ENCODE measurements at regions not wholly inside any gene's neighbourhood (a gene's known extent, or its start where the extent isn't known, plus 50 kb on each side); places are given as distances from the start of the nearest gene placed in this dataset.

- H3K27me3 Mint-ChIP-seq (ENCODE audit: low read depth), result no peaks in the 10 kb centered on the region
- peaks cover 32% of the 10 kb centered on the region for H3K9me3 Mint-ChIP-seq
- no peaks in the 10 kb centered on the region for H3K4me1 Mint-ChIP-seq
- TF ChIP-seq, protein P1, sequence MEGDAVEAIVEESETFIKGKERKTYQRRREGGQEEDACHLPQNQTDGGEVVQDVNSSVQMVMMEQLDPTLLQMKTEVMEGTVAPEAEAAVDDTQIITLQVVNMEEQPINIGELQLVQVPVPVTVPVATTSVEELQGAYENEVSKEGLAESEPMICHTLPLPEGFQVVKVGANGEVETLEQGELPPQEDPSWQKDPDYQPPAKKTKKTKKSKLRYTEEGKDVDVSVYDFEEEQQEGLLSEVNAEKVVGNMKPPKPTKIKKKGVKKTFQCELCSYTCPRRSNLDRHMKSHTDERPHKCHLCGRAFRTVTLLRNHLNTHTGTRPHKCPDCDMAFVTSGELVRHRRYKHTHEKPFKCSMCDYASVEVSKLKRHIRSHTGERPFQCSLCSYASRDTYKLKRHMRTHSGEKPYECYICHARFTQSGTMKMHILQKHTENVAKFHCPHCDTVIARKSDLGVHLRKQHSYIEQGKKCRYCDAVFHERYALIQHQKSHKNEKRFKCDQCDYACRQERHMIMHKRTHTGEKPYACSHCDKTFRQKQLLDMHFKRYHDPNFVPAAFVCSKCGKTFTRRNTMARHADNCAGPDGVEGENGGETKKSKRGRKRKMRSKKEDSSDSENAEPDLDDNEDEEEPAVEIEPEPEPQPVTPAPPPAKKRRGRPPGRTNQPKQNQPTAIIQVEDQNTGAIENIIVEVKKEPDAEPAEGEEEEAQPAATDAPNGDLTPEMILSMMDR (IDR thresholded peaks at IDR 0.05; ENCODE audit: unreplicated experiment), result no peak
- DNase-seq (ENCODE audit: low spot score in 2 of 2, unreplicated experiment in 2 of 2), result no peak
- no peak overlapping the region for H3K27ac Mint-ChIP-seq
- H3K36me3 Mint-ChIP-seq, result peaks cover 5% of the 10 kb centered on the region
- no peak overlapping the region for H3K4me3 Mint-ChIP-seq
Observed at GRCh38 chr2:138252587-138252986, 249.0 kb upstream of the SPOPL start.

GRCh38 chr2:138255670-138256069 lies 245.9 kb upstream of the SPOPL start:
- H3K27ac Mint-ChIP-seq, result no peak overlapping the region

GRCh38 chr2:138267161-138267901 lies 234.2 kb upstream of the SPOPL start:
- H3K4me1 Mint-ChIP-seq, result peaks cover 4% of the 10 kb centered on the region
- H3K4me3 Mint-ChIP-seq, result no peak overlapping the region
- peaks cover 20% of the 10 kb centered on the region for H3K9me3 Mint-ChIP-seq
- DNase-seq (ENCODE audit: low spot score in 2 of 2, unreplicated experiment in 2 of 2), result no peak
- TF ChIP-seq, protein P1 (IDR thresholded peaks at IDR 0.05; ENCODE audit: unreplicated experiment), result no peak
- no peak overlapping the region for H3K27ac Mint-ChIP-seq
- peaks cover 6% of the 10 kb centered on the region for H3K36me3 Mint-ChIP-seq
- H3K27me3 Mint-ChIP-seq (ENCODE audit: low read depth), result no peaks in the 10 kb centered on the region

More at GRCh38 chr2:138255670-138256069, 245.9 kb upstream of the SPOPL start:
- no peaks in the 10 kb centered on the region for H3K27me3 Mint-ChIP-seq (ENCODE audit: low read depth)
- TF ChIP-seq, protein P1 (IDR thresholded peaks at IDR 0.05; ENCODE audit: unreplicated experiment), result no peak
- DNase-seq (ENCODE audit: low spot score in 2 of 2, unreplicated experiment in 2 of 2), result no peak
- no peak overlapping the region for H3K4me3 Mint-ChIP-seq
- H3K4me1 Mint-ChIP-seq, result no peaks in the 10 kb centered on the region
- peaks cover 15% of the 10 kb centered on the region for H3K36me3 Mint-ChIP-seq
- H3K9me3 Mint-ChIP-seq, result peaks cover 39% of the 10 kb centered on the region

- Mint-ChIP-seq H3K4me3 (no peak overlapping the region), H3K4me1 (peaks cover 9% of the 10 kb centered on the region), H3K9me3 (peaks cover 15% of the 10 kb centered on the region), H3K27me3 (ENCODE audit: low read depth) (no peaks in the 10 kb centered on the region), H3K36me3 (peaks cover under 1% of the 10 kb centered on the region), H3K27ac (no peak overlapping the region)
- TF ChIP-seq, protein P1 (IDR thresholded peaks at IDR 0.05; ENCODE audit: unreplicated experiment), result no peak
- DNase-seq (ENCODE audit: low spot score in 2 of 2, unreplicated experiment in 2 of 2), result no peak
Observed at GRCh38 chr2:138267902-138268254, 233.7 kb upstream of the SPOPL start.

- H3K27me3 Mint-ChIP-seq (ENCODE audit: low read depth), result no peaks in the 10 kb centered on the region
Observed at GRCh38 chr2:138269765-138270164, 231.8 kb upstream of the SPOPL start.

More at GRCh38 chr2:138269765-138270164, 231.8 kb upstream of the SPOPL start:
- no peaks in the 10 kb centered on the region for H3K36me3 Mint-ChIP-seq
- H3K4me3 Mint-ChIP-seq, result no peak overlapping the region
- H3K27ac Mint-ChIP-seq, result no peak overlapping the region
- H3K4me1 Mint-ChIP-seq, result peaks cover 15% of the 10 kb centered on the region
- no peak for DNase-seq (ENCODE audit: low spot score in 2 of 2, unreplicated experiment in 2 of 2)
- TF ChIP-seq, protein P1 (IDR thresholded peaks at IDR 0.05; ENCODE audit: unreplicated experiment), result no peak
- H3K9me3 Mint-ChIP-seq, result peaks cover 8% of the 10 kb centered on the region
